Parathyroid adenoma (tissue), 2 donors: ENCODE measurements at regions not wholly inside any gene's neighbourhood (a gene's known extent, or its start where the extent isn't known, plus 50 kb on each side); places are given as distances from the start of the nearest gene placed in this dataset.

Source experiments
- H2AFZ ChIP-seq: fragments of 300-600 bp; sonication (generic); one replicate; pipeline ENCODE4 v1.7.0; 2017; ENCODE audit warnings: antibody characterized with exemption, mild to moderate bottlenecking
- H3K27ac ChIP-seq: fragments of 300-600 bp; sonication (generic); one replicate; pipeline ENCODE4 v1.7.0; 2017
- H3K27me3 ChIP-seq: fragments of 300-600 bp; sonication (generic); one replicate; pipeline ENCODE4 v1.7.0; 2017; ENCODE audit warnings: low read length; ENCODE audit not compliant: control insufficient read depth, insufficient read depth
- H3K36me3 ChIP-seq: fragments of 300-600 bp; sonication (generic); one replicate; pipeline ENCODE4 v1.7.0; 2017; ENCODE audit warnings: low read length; ENCODE audit not compliant: control insufficient read depth, insufficient read depth
- H3K4me1 ChIP-seq: fragments of 300-600 bp; sonication (generic); one replicate; pipeline ENCODE4 v1.7.0; 2017; ENCODE audit warnings: control low read depth
- H3K4me2 ChIP-seq: fragments of 300-600 bp; sonication (generic); one replicate; pipeline ENCODE4 v1.7.0; 2017; ENCODE audit warnings: low read length
- H3K4me3 ChIP-seq: fragments of 300-600 bp; sonication (generic); one replicate; pipeline ENCODE4 v1.7.0; 2017; ENCODE audit warnings: low read depth, low read length
- H3K79me2 ChIP-seq: fragments of 300-600 bp; sonication (generic); one replicate; pipeline ENCODE4 v1.7.0; 2017; ENCODE audit warnings: control low read depth
- H3K9ac ChIP-seq: fragments of 300-600 bp; sonication (generic); one replicate; pipeline ENCODE4 v1.7.0; 2017; ENCODE audit warnings: mild to moderate bottlenecking
- H3K9me3 ChIP-seq: fragments of 300-600 bp; sonication (generic); one replicate; pipeline ENCODE4 v1.7.0; 2017; ENCODE audit warnings: low read length; ENCODE audit not compliant: control insufficient read depth
- CTCF ChIP-seq: fragments of 300-600 bp; sonication (generic); IDR thresholded peaks from one replicate; pipeline ENCODE4 v1.7.0; 2017; ENCODE audit warnings: antibody characterized with exemption, mild to moderate bottlenecking
- donor health status: primary hyperparathyroidism.

GRCh38 chr4:123955167-123955800 is 558.7 kb downstream of the SPRY1 start:
- Histone ChIP-seq H3K27ac (no peak overlapping the region), H3K9me3 (no peaks in the 10 kb centered on the region), H3K4me1 (no peaks in the 10 kb centered on the region), H3K27me3 (no peaks in the 10 kb centered on the region), H3K9ac (no peak overlapping the region), H2AFZ (no peak overlapping the region), H3K79me2 (no peaks in the 10 kb centered on the region), H3K36me3 (no peaks in the 10 kb centered on the region), H3K4me3 (no peak overlapping the region), H3K4me2 (no peak overlapping the region)
- TF ChIP-seq CTCF, result no peak

- Histone ChIP-seq H3K27ac (no peak overlapping the region), H2AFZ (no peak overlapping the region), H3K36me3 (no peaks in the 10 kb centered on the region), H3K4me1 (no peaks in the 10 kb centered on the region), H3K9me3 (no peaks in the 10 kb centered on the region), H3K4me2 (no peak overlapping the region), H3K9ac (no peak overlapping the region), H3K79me2 (no peaks in the 10 kb centered on the region), H3K27me3 (no peaks in the 10 kb centered on the region), H3K4me3 (no peak overlapping the region)
- TF ChIP-seq CTCF, result no peak
Measured at GRCh38 chr4:123956204-123956603, 559.6 kb downstream of the SPRY1 start.

- Histone ChIP-seq H3K9me3 (no peaks in the 10 kb centered on the region), H3K4me1 (no peaks in the 10 kb centered on the region), H3K4me2 (no peak overlapping the region), H3K27me3 (no peaks in the 10 kb centered on the region), H3K27ac (no peak overlapping the region), H3K4me3 (no peak overlapping the region), H2AFZ (no peak overlapping the region), H3K36me3 (no peaks in the 10 kb centered on the region), H3K9ac (no peak overlapping the region), H3K79me2 (no peaks in the 10 kb centered on the region)
- TF ChIP-seq CTCF, result no peak
Measured at GRCh38 chr4:123966990-123967769, 570.6 kb downstream of the SPRY1 start.

GRCh38 chr4:123972031-123972430 is 575.4 kb downstream of the SPRY1 start:
- Histone ChIP-seq H3K27me3 (no peaks in the 10 kb centered on the region), H2AFZ (no peak overlapping the region), H3K4me2 (no peak overlapping the region), H3K9me3 (no peaks in the 10 kb centered on the region), H3K36me3 (no peaks in the 10 kb centered on the region), H3K9ac (no peak overlapping the region), H3K79me2 (no peaks in the 10 kb centered on the region), H3K27ac (no peak overlapping the region), H3K4me1 (no peaks in the 10 kb centered on the region), H3K4me3 (no peak overlapping the region)
- no peak for TF ChIP-seq CTCF
